HFFc6 (cell line): ENCODE measurements at regions not wholly inside any gene's neighbourhood (a gene's known extent, or its start where the extent isn't known, plus 50 kb on each side); places are given as distances from the start of the nearest gene placed in this dataset.

Experiments
- DNase-seq: peaks from one replicate; pipeline ENCODE4 v3.0.0-alpha.2; 2018
- H3K27ac Mint-ChIP-seq: 2 replicates; pipeline ENCODE4 v1.8.0; 2020; ENCODE audit warnings: mild to moderate bottlenecking, mixed read lengths
- H3K27me3 Mint-ChIP-seq: 2 replicates; pipeline ENCODE4 v1.8.0; 2021; ENCODE audit warnings: mild to moderate bottlenecking, moderate library complexity, mixed read lengths; ENCODE audit not compliant: insufficient read depth
- H3K36me3 Mint-ChIP-seq: 2 replicates; pipeline ENCODE4 v1.8.0; 2021; ENCODE audit warnings: low read depth, mixed read lengths
- H3K4me1 Mint-ChIP-seq: 2 replicates; pipeline ENCODE4 v1.8.0; 2020; ENCODE audit warnings: low read depth, mixed read lengths
- H3K4me3 Mint-ChIP-seq: 2 replicates; pipeline ENCODE4 v1.8.0; 2020; ENCODE audit warnings: mild to moderate bottlenecking, moderate library complexity, mixed read lengths
- H3K9me3 Mint-ChIP-seq: 2 replicates; pipeline ENCODE4 v1.8.0; 2020; ENCODE audit warnings: mild to moderate bottlenecking, mixed read lengths
- CTCF ChIP-seq: fragments of 200-600 bp; sonication (generic); IDR thresholded peaks from 2 replicates; pipeline ENCODE4 v1.5.0; 2021; ENCODE audit warnings: antibody characterized with exemption, mild to moderate bottlenecking

- Mint-ChIP-seq H3K4me3 (no peak overlapping the region), H3K4me1 (no peaks in the 10 kb centered on the region), H3K9me3 (peaks cover 18% of the 10 kb centered on the region), H3K36me3 (no peaks in the 10 kb centered on the region), H3K27me3 (peaks cover 2% of the 10 kb centered on the region), H3K27ac (no peak overlapping the region)
- no peak for DNase-seq
- no peak for TF ChIP-seq CTCF
These were observed 256.2 kb downstream of the ACTL7B start for GRCh38 chr9:108599571-108599970.

DNA sequence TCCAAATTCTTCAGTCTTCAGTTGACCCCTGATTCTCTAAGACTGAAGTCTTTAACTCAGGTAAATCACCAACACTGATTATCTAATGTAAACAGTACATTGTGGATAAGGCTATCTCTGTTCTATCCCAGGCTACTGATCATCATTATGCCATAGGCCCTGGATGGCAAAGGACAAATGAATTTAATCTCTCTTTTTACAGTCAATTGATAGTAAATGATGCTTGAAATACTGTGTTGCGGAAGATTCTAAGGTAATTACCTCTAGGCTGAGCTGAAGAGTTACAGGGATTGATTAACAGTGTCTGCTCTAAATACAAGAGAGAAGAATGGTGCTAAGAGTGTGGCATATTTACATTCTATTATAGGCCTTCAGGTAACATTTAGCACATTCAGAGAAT is 264.7 kb downstream of the ACTL7B start:
- no peak overlapping the region for H3K27ac Mint-ChIP-seq
- H3K27me3 Mint-ChIP-seq: peaks cover 2% of the 10 kb centered on the region
- no peak for TF ChIP-seq CTCF
- H3K4me1 Mint-ChIP-seq: no peaks in the 10 kb centered on the region
- no peak overlapping the region for H3K4me3 Mint-ChIP-seq
- H3K36me3 Mint-ChIP-seq: no peaks in the 10 kb centered on the region
- no peak for DNase-seq
- H3K9me3 Mint-ChIP-seq: no peaks in the 10 kb centered on the region

GRCh38 chr9:108588246-108588645 is 267.5 kb downstream of the ACTL7B start:
- Mint-ChIP-seq H3K27me3 (peaks cover 5% of the 10 kb centered on the region), H3K4me1 (no peaks in the 10 kb centered on the region), H3K4me3 (no peak overlapping the region), H3K36me3 (no peaks in the 10 kb centered on the region), H3K27ac (no peak overlapping the region), H3K9me3 (no peaks in the 10 kb centered on the region)
- TF ChIP-seq CTCF: no peak
- DNase-seq: no peak

GRCh38 chr9:108586471-108587139 is 269.2 kb downstream of the ACTL7B start:
- Mint-ChIP-seq H3K4me1 (no peaks in the 10 kb centered on the region), H3K36me3 (no peaks in the 10 kb centered on the region), H3K9me3 (no peaks in the 10 kb centered on the region), H3K27ac (no peak overlapping the region), H3K4me3 (no peak overlapping the region), H3K27me3 (peaks cover 8% of the 10 kb centered on the region)
- no peak for DNase-seq
- TF ChIP-seq CTCF: no peak

- Mint-ChIP-seq H3K4me1 (no peaks in the 10 kb centered on the region), H3K27ac (no peak overlapping the region), H3K27me3 (peaks cover 8% of the 10 kb centered on the region), H3K4me3 (no peak overlapping the region), H3K36me3 (no peaks in the 10 kb centered on the region), H3K9me3 (no peaks in the 10 kb centered on the region)
- no peak for TF ChIP-seq CTCF
- no peak for DNase-seq
These were observed 270.9 kb downstream of the ACTL7B start for GRCh38 chr9:108584860-108585259.

- DNase-seq: no peak
- H3K36me3 Mint-ChIP-seq: no peaks in the 10 kb centered on the region
- no peak overlapping the region for H3K4me3 Mint-ChIP-seq
- no peaks in the 10 kb centered on the region for H3K4me1 Mint-ChIP-seq
- H3K9me3 Mint-ChIP-seq: no peaks in the 10 kb centered on the region
- H3K27me3 Mint-ChIP-seq: peaks cover 6% of the 10 kb centered on the region
- no peak for TF ChIP-seq CTCF
- no peak overlapping the region for H3K27ac Mint-ChIP-seq
These were observed 273.1 kb downstream of the ACTL7B start for GRCh38 chr9:108582726-108583125.
